Liver (tissue), 8 donors: ENCODE measurements at regions not wholly inside any gene's neighbourhood (a gene's known extent, or its start where the extent isn't known, plus 50 kb on each side); places are given as distances from the start of the nearest gene placed in this dataset.
"Not testable (repeated sequence)": the region's sequence is repeated elsewhere in the genome, so short reads cannot be mapped to it uniquely, and the experiment has no call there.

Experiments
- DNase-seq: peaks from one replicate; pipeline ENCODE4 v3.0.0-alpha.2; 2017; ENCODE audit warnings: low spot score
- H3K27ac ChIP-seq, 2 donors: one replicate each; pipeline ENCODE4 v1.7.0; 2013; ENCODE audit warnings: inconsistent platforms in 2 of 2, low read length in 2 of 2, control low read depth in 1 of 2, low read depth in 1 of 2, mild to moderate bottlenecking in 1 of 2
- H3K27me3 ChIP-seq, 4 donors: one replicate each; pipeline versions ENCODE4 v1.6.1 to v1.7.0; 2013; ENCODE audit warnings: low read length in 3 of 4, inconsistent platforms in 1 of 4, mild to moderate bottlenecking in 1 of 4, moderate library complexity in 1 of 4; ENCODE audit not compliant: control insufficient read depth in 4 of 4, insufficient read depth in 4 of 4
- H3K36me3 ChIP-seq, 4 donors: one replicate each; pipeline versions ENCODE4 v1.6.1 to v1.7.0; 2013; ENCODE audit warnings: low read length in 3 of 4, mild to moderate bottlenecking in 3 of 4, low read depth in 1 of 4, moderate library complexity in 1 of 4; ENCODE audit not compliant: control insufficient read depth in 4 of 4, insufficient read depth in 3 of 4
- H3K4me1 ChIP-seq, 4 donors: one replicate each; pipeline versions ENCODE4 v1.6.1 to v1.7.0; 2013; ENCODE audit warnings: low read length in 3 of 4, mild to moderate bottlenecking in 3 of 4, moderate library complexity in 1 of 4; ENCODE audit not compliant: control insufficient read depth in 4 of 4, insufficient read depth in 4 of 4
- H3K4me3 ChIP-seq, 3 donors: one replicate each; pipeline versions ENCODE4 v1.6.1 to v1.7.0; 2013; ENCODE audit warnings: low read length in 3 of 3, control low read depth in 1 of 3, low read depth in 1 of 3, mild to moderate bottlenecking in 1 of 3
- H3K9ac ChIP-seq, 2 donors: one replicate each; pipeline ENCODE4 v1.7.0; 2013; ENCODE audit warnings: low read length in 2 of 2, mild to moderate bottlenecking in 2 of 2, moderate library complexity in 2 of 2, control low read depth in 1 of 2, low read depth in 1 of 2
- H3K9me3 ChIP-seq, 4 donors: one replicate each; pipeline versions ENCODE4 v1.6.1 to v1.7.0; 2013; ENCODE audit warnings: low read length in 3 of 4; ENCODE audit not compliant: control insufficient read depth in 4 of 4
- CTCF ChIP-seq: fragments of 150-350 bp; IDR thresholded peaks from 2 replicates; pipeline ENCODE4 v1.5.1; 2017; ENCODE audit warnings: improper control_type of control experiment, low read depth, low read length; ENCODE audit not compliant: missing input control
- EGR1 ChIP-seq, 2 donors: IDR thresholded peaks; 2 replicates each; pipeline ENCODE4 v1.6.1; 2016 to 2018; ENCODE audit warnings: antibody characterized with exemption in 2 of 2, low read depth in 2 of 2
- FOXA2 ChIP-seq: IDR thresholded peaks from 2 replicates; pipeline ENCODE4 v1.6.1; 2016; ENCODE audit warnings: antibody characterized with exemption
- GABPA ChIP-seq, 2 donors: IDR thresholded peaks in 1 of 2; conservative IDR thresholded peaks in 1 of 2; 2 replicates each; pipeline ENCODE4 v1.6.1; 2016; ENCODE audit warnings: antibody characterized with exemption in 2 of 2, mild to moderate bottlenecking in 1 of 2, moderate library complexity in 1 of 2
- HNF4A ChIP-seq, 2 donors: conservative IDR thresholded peaks; 2 replicates each; pipeline ENCODE4 v1.6.1; 2016; ENCODE audit warnings: antibody characterized with exemption in 2 of 2, mild to moderate bottlenecking in 2 of 2
- HNF4G ChIP-seq: IDR thresholded peaks from 2 replicates; pipeline ENCODE4 v1.6.1; 2016; ENCODE audit warnings: antibody characterized with exemption
- JUND ChIP-seq, 2 donors: IDR thresholded peaks; 2 replicates each; pipeline ENCODE4 v1.6.1; 2016; ENCODE audit warnings: antibody characterized with exemption in 2 of 2
- MAX ChIP-seq: IDR thresholded peaks from 2 replicates; pipeline ENCODE4 v1.6.1; 2016; ENCODE audit warnings: antibody characterized with exemption
- RAD21 ChIP-seq, 2 donors: IDR thresholded peaks; 2 replicates each; pipeline ENCODE4 v1.6.1; 2016; ENCODE audit warnings: antibody characterized with exemption in 2 of 2, mild to moderate bottlenecking in 2 of 2
- REST ChIP-seq: IDR thresholded peaks from 2 replicates; pipeline ENCODE4 v1.6.1; 2016; ENCODE audit warnings: antibody characterized with exemption, mild to moderate bottlenecking
- TAF1 ChIP-seq: conservative IDR thresholded peaks from 2 replicates; pipeline ENCODE4 v1.6.1; 2016; ENCODE audit warnings: antibody characterized with exemption, mild to moderate bottlenecking
- YY1 ChIP-seq: IDR thresholded peaks from 2 replicates; pipeline ENCODE4 v1.6.1; 2016; ENCODE audit warnings: antibody characterized with exemption, mild to moderate bottlenecking
- ZBTB33 ChIP-seq: IDR thresholded peaks from 2 replicates; pipeline ENCODE4 v1.6.1; 2016; ENCODE audit warnings: antibody characterized with exemption
- WGBS: extraction: QIAGEN DNeasy Blood & Tissue Kit; methylation state at CpG from one replicate; pipeline ENCODE4 v1.1.7; 2013; 5-methylcytosine and 5-hydroxymethylcytosine counted together
- donor health status: healthy.
- donor health status: healthy.
- donor health status: healthy.
- donor health status: healthy.
- donor health status: healthy.

- H3K27me3 ChIP-seq = no peaks in the 10 kb centered on the region
Observed at GRCh38 chr16:25605381-25605780, 86.4 kb upstream of the HS3ST4 start.

GRCh38 chr16:25601306-25601705 lies 90.5 kb upstream of the HS3ST4 start:
- H3K4me1 ChIP-seq = not testable (repeated sequence)
- WGBS = 47% methylated on average over 1 of the region's 2 CpGs

More at GRCh38 chr16:25605381-25605780, 86.4 kb upstream of the HS3ST4 start:
- WGBS = 26% methylated on average over 2 of the region's 2 CpGs
- Histone ChIP-seq H3K9me3 (no peaks in the 10 kb centered on the region), H3K36me3 (no peaks in the 10 kb centered on the region), H3K4me3 (no peak overlapping the region), H3K9ac (no peak overlapping the region), H3K27ac (no peak overlapping the region), H3K4me1 (no peaks in the 10 kb centered on the region)
- TF ChIP-seq MAX (no peak), GABPA (IDR thresholded peaks at IDR 0.05 in 1 of 2, conservative IDR thresholded peaks at IDR 0.05 in 1 of 2) (no peak), TAF1 (no peak), RAD21 (IDR thresholded peaks at IDR 0.05) (no peak)
- no peak for DNase-seq

GRCh38 chr16:25596194-25596593 lies 95.6 kb upstream of the HS3ST4 start:
- DNase-seq = no peak
- Histone ChIP-seq H3K9me3 (no peaks in the 10 kb centered on the region), H3K4me1 (no peaks in the 10 kb centered on the region), H3K36me3 (no peaks in the 10 kb centered on the region), H3K4me3 (no peak overlapping the region), H3K27ac (no peak overlapping the region), H3K27me3 (no peaks in the 10 kb centered on the region), H3K9ac (no peak overlapping the region)
- TF ChIP-seq RAD21 (IDR thresholded peaks at IDR 0.05) = no peak
- 78% methylated on average over 2 of the region's 2 CpGs for WGBS

More at GRCh38 chr16:25601306-25601705, 90.5 kb upstream of the HS3ST4 start:
- not testable (repeated sequence) for H3K9ac ChIP-seq, H3K9me3 ChIP-seq, H3K4me3 ChIP-seq, H3K27ac ChIP-seq, DNase-seq, H3K27me3 ChIP-seq, H3K36me3 ChIP-seq

- TF ChIP-seq JUND (IDR thresholded peaks at IDR 0.05) (no peak), FOXA2 (no peak), CTCF (no peak), REST (no peak), MAX (no peak), HNF4G (no peak), TAF1 (no peak), ZBTB33 (no peak), RAD21 (IDR thresholded peaks at IDR 0.05) (no peak), GABPA (IDR thresholded peaks at IDR 0.05 in 1 of 2, conservative IDR thresholded peaks at IDR 0.05 in 1 of 2) (no peak), EGR1 (IDR thresholded peaks at IDR 0.05; ENCODE audit: low read depth in 2 of 2) (no peak), YY1 (no peak), HNF4A (conservative IDR thresholded peaks at IDR 0.05) (no peak)
- no peaks in the 10 kb centered on the region for H3K36me3 ChIP-seq
- no peak overlapping the region for H3K9ac ChIP-seq
- no peaks in the 10 kb centered on the region for H3K9me3 ChIP-seq
- no peaks in the 10 kb centered on the region for H3K4me1 ChIP-seq
- H3K4me3 ChIP-seq = no peak overlapping the region
- H3K27me3 ChIP-seq = no peaks in the 10 kb centered on the region
- WGBS = 80% methylated on average over 8 of the region's 8 CpGs
- no peak overlapping the region for H3K27ac ChIP-seq
- no peak for DNase-seq
Observed at GRCh38 chr16:25593260-25593659, 98.5 kb upstream of the HS3ST4 start.
